HAP-1 (cell line): ENCODE measurements at regions not wholly inside any gene's neighbourhood (a gene's known extent, or its start where the extent isn't known, plus 50 kb on each side); places are given as distances from the start of the nearest gene placed in this dataset.
"Not testable (repeated sequence)": the region's sequence is repeated elsewhere in the genome, so short reads cannot be mapped to it uniquely, and the experiment has no call there.

Source experiments
- DNase-seq, 2 experiments: peaks; one replicate each; pipeline ENCODE4 v3.0.0-alpha.2; 2016 to 2020; ENCODE audit warnings: low spot score in 2 of 2
- H3K27me3 ChIP-seq: fragments of 250-450 bp; sonication (Bioruptor Pico); 2 replicates; pipeline ENCODE4 v1.5.1; 2020; ENCODE audit warnings: low read depth, mild to moderate bottlenecking, moderate library complexity
- H3K36me3 ChIP-seq: fragments of 250-450 bp; sonication (Bioruptor Pico); replicated peaks from 2 replicates; pipeline ENCODE4 v1.5.1; 2020; ENCODE audit warnings: mild to moderate bottlenecking
- H3K4me1 ChIP-seq: fragments of 250-450 bp; sonication (Bioruptor Pico); 2 replicates; pipeline ENCODE4 v1.5.1; 2020; ENCODE audit warnings: mild to moderate bottlenecking
- H3K4me3 ChIP-seq: fragments of 250-450 bp; sonication (Bioruptor Pico); 2 replicates; pipeline ENCODE4 v1.5.1; 2020; ENCODE audit warnings: mild to moderate bottlenecking, moderate library complexity
- H3K9me3 ChIP-seq: fragments of 250-450 bp; sonication (Bioruptor Pico); 2 replicates; pipeline ENCODE4 v1.5.1; 2020; ENCODE audit warnings: mild to moderate bottlenecking, moderate library complexity
- in situ Hi-C: fragments of 300-500 bp; cut with MboI; formaldehyde crosslinking; loops from 3 replicates; pipeline ENCODE4 v1.14.3; 2020; ENCODE audit warnings: low sequenced_read_pairs, inconsistent platforms, mixed read lengths

GRCh38 chr1:10874351-10874750, 77.9 kb upstream of the CASZ1 start:
- no peaks in the 10 kb centered on the region for H3K9me3 ChIP-seq
- no peaks in the 10 kb centered on the region for H3K4me1 ChIP-seq
- H3K27me3 ChIP-seq, result no peaks in the 10 kb centered on the region
- no peaks in the 10 kb centered on the region for H3K36me3 ChIP-seq
- DNase-seq, result no peak
- no peak overlapping the region for H3K4me3 ChIP-seq
- in situ Hi-C loops, result no loop called here

- Histone ChIP-seq H3K36me3 (no peaks in the 10 kb centered on the region), H3K27me3 (no peaks in the 10 kb centered on the region), H3K4me1 (no peaks in the 10 kb centered on the region), H3K4me3 (no peak overlapping the region), H3K9me3 (no peaks in the 10 kb centered on the region)
- in situ Hi-C loops, result no loop called here
- DNase-seq, result no peak
Measured at GRCh38 chr1:10877894-10878293, 81.4 kb upstream of the CASZ1 start.

- Histone ChIP-seq H3K36me3 (no peaks in the 10 kb centered on the region), H3K4me1 (no peaks in the 10 kb centered on the region), H3K27me3 (no peaks in the 10 kb centered on the region), H3K4me3 (no peak overlapping the region), H3K9me3 (no peaks in the 10 kb centered on the region)
- in situ Hi-C loops, result no loop called here
- DNase-seq, result no peak
Measured at GRCh38 chr1:10878469-10878868, 82.0 kb upstream of the CASZ1 start.

- in situ Hi-C loops, result no loop called here
- H3K9me3 ChIP-seq, result no peaks in the 10 kb centered on the region
- H3K4me1 ChIP-seq, result no peaks in the 10 kb centered on the region
- no peak overlapping the region for H3K4me3 ChIP-seq
- H3K36me3 ChIP-seq, result no peaks in the 10 kb centered on the region
- H3K27me3 ChIP-seq, result no peaks in the 10 kb centered on the region
- DNase-seq, result no peak
Measured at GRCh38 chr1:10880063-10880462, 83.6 kb upstream of the CASZ1 start.

- Histone ChIP-seq H3K4me3 (no peak overlapping the region), H3K27me3 (no peaks in the 10 kb centered on the region), H3K9me3 (no peaks in the 10 kb centered on the region), H3K36me3 (no peaks in the 10 kb centered on the region), H3K4me1 (no peaks in the 10 kb centered on the region)
- in situ Hi-C loops, result no loop called here
- DNase-seq, result no peak
Measured at GRCh38 chr1:10881046-10881445, 84.6 kb upstream of the CASZ1 start.

GRCh38 chr1:10882069-10882468, 85.6 kb upstream of the CASZ1 start:
- 0 out of 2 replicates have a peak, but pooled peaks cover 3% of the 10 kb centered on the region for H3K27me3 ChIP-seq
- H3K9me3 ChIP-seq, result no peaks in the 10 kb centered on the region
- no peaks in the 10 kb centered on the region for H3K4me1 ChIP-seq
- no peak for DNase-seq
- in situ Hi-C loops, result no loop called here
- no peak overlapping the region for H3K4me3 ChIP-seq
- H3K36me3 ChIP-seq, result no peaks in the 10 kb centered on the region

- peaks cover 11% of the 10 kb centered on the region for H3K27me3 ChIP-seq
- in situ Hi-C loops, H3K4me3 ChIP-seq, DNase-seq, H3K36me3 ChIP-seq, H3K9me3 ChIP-seq, H3K4me1 ChIP-seq: not testable (repeated sequence)
Measured at GRCh38 chr1:10887032-10887431, 90.6 kb upstream of the CASZ1 start.

GRCh38 chr1:10888291-10888690, 91.8 kb upstream of the CASZ1 start:
- H3K27me3 ChIP-seq, result peaks cover 11% of the 10 kb centered on the region
- in situ Hi-C loops, result no loop called here
- DNase-seq, result peak in 1 of 2 experiments; percentile 38
- no peaks in the 10 kb centered on the region for H3K9me3 ChIP-seq
- H3K4me1 ChIP-seq, result no peaks in the 10 kb centered on the region
- no peak overlapping the region for H3K4me3 ChIP-seq
- no peaks in the 10 kb centered on the region for H3K36me3 ChIP-seq

- H3K27me3 ChIP-seq, result peaks cover 11% of the 10 kb centered on the region
- H3K4me3 ChIP-seq, result no peak overlapping the region
- H3K9me3 ChIP-seq, result no peaks in the 10 kb centered on the region
- DNase-seq, result no peak
- in situ Hi-C loops, result no loop called here
- H3K36me3 ChIP-seq, result no peaks in the 10 kb centered on the region
- H3K4me1 ChIP-seq, result no peaks in the 10 kb centered on the region
Measured at GRCh38 chr1:10888791-10889649, 92.6 kb upstream of the CASZ1 start.

GRCh38 chr1:10889650-10890353, 93.4 kb upstream of the CASZ1 start:
- no peak for DNase-seq
- H3K4me1 ChIP-seq, result no peaks in the 10 kb centered on the region
- H3K36me3 ChIP-seq, result no peaks in the 10 kb centered on the region
- peaks cover 11% of the 10 kb centered on the region for H3K27me3 ChIP-seq
- H3K9me3 ChIP-seq, result no peaks in the 10 kb centered on the region
- no peak overlapping the region for H3K4me3 ChIP-seq
- in situ Hi-C loops, result no loop called here

GRCh38 chr1:10890491-10891071, 94.1 kb upstream of the CASZ1 start:
- in situ Hi-C loops, result no loop called here
- no peaks in the 10 kb centered on the region for H3K4me1 ChIP-seq
- peaks cover 11% of the 10 kb centered on the region for H3K27me3 ChIP-seq
- no peak for DNase-seq
- H3K9me3 ChIP-seq, result no peaks in the 10 kb centered on the region
- H3K4me3 ChIP-seq, result no peak overlapping the region
- no peaks in the 10 kb centered on the region for H3K36me3 ChIP-seq

GRCh38 chr1:10891091-10891490, 94.6 kb upstream of the CASZ1 start:
- no peak for DNase-seq
- Histone ChIP-seq H3K36me3 (no peaks in the 10 kb centered on the region), H3K4me1 (no peaks in the 10 kb centered on the region), H3K9me3 (no peaks in the 10 kb centered on the region), H3K27me3 (peaks cover 11% of the 10 kb centered on the region), H3K4me3 (no peak overlapping the region)
- in situ Hi-C loops, result no loop called here

- in situ Hi-C loops, result no loop called here
- no peak overlapping the region for H3K4me3 ChIP-seq
- no peaks in the 10 kb centered on the region for H3K9me3 ChIP-seq
- no peaks in the 10 kb centered on the region for H3K36me3 ChIP-seq
- H3K27me3 ChIP-seq, result peaks cover 8% of the 10 kb centered on the region
- no peak for DNase-seq
- no peaks in the 10 kb centered on the region for H3K4me1 ChIP-seq
Measured at GRCh38 chr1:10892138-10893065, 96.0 kb upstream of the CASZ1 start.
